C4-2B (cell line): ENCODE measurements at regions not wholly inside any gene's neighbourhood (a gene's known extent, or its start where the extent isn't known, plus 50 kb on each side); places are given as distances from the start of the nearest gene placed in this dataset.

Experiments
- ZFX ChIP-seq: fragments of 450-650 bp; IDR thresholded peaks from 2 replicates; pipeline ENCODE4 v1.6.1; 2017
- TF ChIP-seq, protein P1 (sequence below): fragments of 450-650 bp; conservative IDR thresholded peaks from 2 replicates; pipeline ENCODE4 v1.5.1; 2017; ENCODE audit warnings: mild to moderate bottlenecking

DNA sequence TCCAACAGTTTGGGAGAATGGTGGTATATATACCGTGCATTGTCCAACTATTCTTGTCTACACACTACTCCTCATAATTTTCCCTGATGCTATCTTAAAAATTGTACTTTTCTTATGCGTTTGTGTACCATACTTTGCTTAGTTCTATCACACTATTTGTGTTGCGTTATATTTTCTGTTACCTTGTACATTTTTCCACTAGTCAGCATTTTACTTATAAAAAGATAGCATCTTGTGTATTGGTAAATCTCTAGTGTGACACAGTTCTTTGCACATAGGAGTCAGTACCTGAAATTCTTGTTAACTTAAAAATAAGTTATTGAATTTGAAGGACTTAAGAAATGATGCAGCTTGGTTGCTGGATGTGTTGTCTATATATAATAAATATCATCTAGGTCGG lies 201.8 kb upstream of the LMO3 start:
- TF ChIP-seq, protein P1, sequence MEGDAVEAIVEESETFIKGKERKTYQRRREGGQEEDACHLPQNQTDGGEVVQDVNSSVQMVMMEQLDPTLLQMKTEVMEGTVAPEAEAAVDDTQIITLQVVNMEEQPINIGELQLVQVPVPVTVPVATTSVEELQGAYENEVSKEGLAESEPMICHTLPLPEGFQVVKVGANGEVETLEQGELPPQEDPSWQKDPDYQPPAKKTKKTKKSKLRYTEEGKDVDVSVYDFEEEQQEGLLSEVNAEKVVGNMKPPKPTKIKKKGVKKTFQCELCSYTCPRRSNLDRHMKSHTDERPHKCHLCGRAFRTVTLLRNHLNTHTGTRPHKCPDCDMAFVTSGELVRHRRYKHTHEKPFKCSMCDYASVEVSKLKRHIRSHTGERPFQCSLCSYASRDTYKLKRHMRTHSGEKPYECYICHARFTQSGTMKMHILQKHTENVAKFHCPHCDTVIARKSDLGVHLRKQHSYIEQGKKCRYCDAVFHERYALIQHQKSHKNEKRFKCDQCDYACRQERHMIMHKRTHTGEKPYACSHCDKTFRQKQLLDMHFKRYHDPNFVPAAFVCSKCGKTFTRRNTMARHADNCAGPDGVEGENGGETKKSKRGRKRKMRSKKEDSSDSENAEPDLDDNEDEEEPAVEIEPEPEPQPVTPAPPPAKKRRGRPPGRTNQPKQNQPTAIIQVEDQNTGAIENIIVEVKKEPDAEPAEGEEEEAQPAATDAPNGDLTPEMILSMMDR: no peak
- no peak for TF ChIP-seq ZFX
